ENCODE measurements at regions not wholly inside any gene's neighbourhood (a gene's known extent, or its start where the extent isn't known, plus 50 kb on each side); places are given as distances from the start of the nearest gene placed in this dataset.

DNA sequence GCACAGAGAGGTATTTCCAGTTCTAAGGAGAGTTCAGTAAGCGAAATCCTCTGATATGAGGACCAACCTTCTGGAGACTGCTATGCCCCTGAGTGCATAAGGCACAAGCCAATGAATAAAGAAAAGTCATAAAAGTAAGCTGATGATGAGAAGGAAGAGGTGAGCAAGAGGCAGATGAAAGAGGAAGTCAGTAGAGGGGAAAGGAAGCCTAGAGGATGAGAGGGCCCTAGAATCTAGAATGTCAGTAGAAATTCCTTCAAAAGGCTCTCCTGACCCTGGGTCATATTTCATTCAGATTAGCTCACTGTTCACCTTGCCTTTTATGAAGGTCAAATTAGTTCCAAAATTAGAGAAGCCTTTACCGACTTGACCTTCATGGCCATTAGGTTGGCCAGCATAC, 209.2 kb downstream of the CD83 start:
- in situ Hi-C loops (cut with MboI; ENCODE audit: low pct_unique_long_range_greater_than_20kb, low sequenced_read_pairs, unreplicated experiment) = no loop called here
- no peak for DNase-seq (ENCODE audit: low spot score)
- TF ChIP-seq, protein P1, sequence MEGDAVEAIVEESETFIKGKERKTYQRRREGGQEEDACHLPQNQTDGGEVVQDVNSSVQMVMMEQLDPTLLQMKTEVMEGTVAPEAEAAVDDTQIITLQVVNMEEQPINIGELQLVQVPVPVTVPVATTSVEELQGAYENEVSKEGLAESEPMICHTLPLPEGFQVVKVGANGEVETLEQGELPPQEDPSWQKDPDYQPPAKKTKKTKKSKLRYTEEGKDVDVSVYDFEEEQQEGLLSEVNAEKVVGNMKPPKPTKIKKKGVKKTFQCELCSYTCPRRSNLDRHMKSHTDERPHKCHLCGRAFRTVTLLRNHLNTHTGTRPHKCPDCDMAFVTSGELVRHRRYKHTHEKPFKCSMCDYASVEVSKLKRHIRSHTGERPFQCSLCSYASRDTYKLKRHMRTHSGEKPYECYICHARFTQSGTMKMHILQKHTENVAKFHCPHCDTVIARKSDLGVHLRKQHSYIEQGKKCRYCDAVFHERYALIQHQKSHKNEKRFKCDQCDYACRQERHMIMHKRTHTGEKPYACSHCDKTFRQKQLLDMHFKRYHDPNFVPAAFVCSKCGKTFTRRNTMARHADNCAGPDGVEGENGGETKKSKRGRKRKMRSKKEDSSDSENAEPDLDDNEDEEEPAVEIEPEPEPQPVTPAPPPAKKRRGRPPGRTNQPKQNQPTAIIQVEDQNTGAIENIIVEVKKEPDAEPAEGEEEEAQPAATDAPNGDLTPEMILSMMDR (IDR thresholded peaks at IDR 0.05; ENCODE audit: extremely low read depth, insufficient read depth, missing control alignments) = no peak

DNA sequence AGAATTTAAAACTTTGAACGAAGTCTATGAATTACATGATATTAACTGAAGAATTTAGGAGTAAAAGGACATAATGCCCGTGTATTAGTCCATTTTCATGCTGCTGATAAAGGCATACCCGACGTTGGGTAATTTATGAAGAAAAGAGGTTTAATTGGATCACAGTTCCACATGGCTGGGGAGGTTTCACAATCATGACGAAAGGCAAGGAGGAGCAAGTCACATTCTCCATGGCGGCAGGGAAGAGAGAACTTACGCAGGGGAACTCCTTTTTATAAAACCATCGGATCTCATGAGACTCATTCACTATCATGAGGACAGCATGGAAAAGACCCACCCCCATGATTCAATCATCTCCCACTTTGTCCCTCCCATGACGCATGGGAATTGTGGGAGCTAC, 210.6 kb downstream of the CD83 start:
- DNase-seq (ENCODE audit: low spot score) = no peak
- in situ Hi-C loops (cut with MboI; ENCODE audit: low pct_unique_long_range_greater_than_20kb, low sequenced_read_pairs, unreplicated experiment) = no loop called here
- TF ChIP-seq, protein P1 (IDR thresholded peaks at IDR 0.05; ENCODE audit: extremely low read depth, insufficient read depth, missing control alignments) = no peak

- no peak for DNase-seq (ENCODE audit: low spot score)
- in situ Hi-C loops (cut with MboI; ENCODE audit: low pct_unique_long_range_greater_than_20kb, low sequenced_read_pairs, unreplicated experiment) = no loop called here
- TF ChIP-seq, protein P1 (IDR thresholded peaks at IDR 0.05; ENCODE audit: extremely low read depth, insufficient read depth, missing control alignments) = no peak
Measured at GRCh38 chr6:14333556-14334305, 216.2 kb downstream of the CD83 start.

DNA sequence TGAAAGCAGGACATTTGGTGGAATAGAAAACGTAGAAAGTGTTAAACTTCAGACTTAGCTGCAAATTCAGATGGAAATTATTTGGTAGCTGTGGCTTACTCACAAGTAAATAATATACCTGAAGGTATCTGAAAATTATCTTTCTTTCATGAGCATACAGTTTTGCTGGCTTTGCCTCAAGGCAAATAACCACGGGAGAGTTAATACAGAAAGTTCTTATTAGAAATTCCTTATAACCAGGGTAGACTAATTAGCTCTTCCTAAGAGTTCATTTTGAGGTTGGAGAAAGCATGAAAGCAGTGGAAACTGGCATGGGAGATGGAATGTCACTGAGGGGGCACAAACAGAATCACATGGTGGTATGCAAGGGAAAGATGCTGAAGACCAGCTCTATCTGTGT, 217.5 kb downstream of the CD83 start:
- DNase-seq (ENCODE audit: low spot score) = no peak
- in situ Hi-C loops (cut with MboI; ENCODE audit: low pct_unique_long_range_greater_than_20kb, low sequenced_read_pairs, unreplicated experiment) = no loop called here
- TF ChIP-seq, protein P1 (IDR thresholded peaks at IDR 0.05; ENCODE audit: extremely low read depth, insufficient read depth, missing control alignments) = no peak

- TF ChIP-seq, protein P1 (IDR thresholded peaks at IDR 0.05; ENCODE audit: extremely low read depth, insufficient read depth, missing control alignments) = no peak
- no peak for DNase-seq (ENCODE audit: low spot score)
- in situ Hi-C loops (cut with MboI; ENCODE audit: low pct_unique_long_range_greater_than_20kb, low sequenced_read_pairs, unreplicated experiment) = no loop called here
Measured at GRCh38 chr6:14337152-14337551, 219.6 kb downstream of the CD83 start.

DNA sequence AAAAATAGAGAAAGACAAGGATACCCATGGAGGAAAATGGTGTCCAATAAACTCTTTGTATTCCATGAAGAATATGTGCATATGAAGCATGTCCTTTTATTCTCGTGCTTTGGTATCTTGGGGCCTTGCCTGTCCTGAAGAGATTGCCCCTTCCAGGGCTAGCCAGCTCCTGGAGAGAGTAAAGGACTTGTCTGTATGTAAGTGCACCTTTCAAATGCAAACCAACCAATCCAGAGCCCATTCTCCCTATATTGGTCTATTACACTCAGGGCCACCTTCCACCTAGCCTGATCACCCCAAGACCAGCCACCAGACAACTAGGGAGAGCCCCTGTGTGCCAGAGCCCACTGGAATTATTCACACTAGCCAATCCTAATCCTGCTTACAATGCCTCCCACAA, 221.6 kb downstream of the CD83 start:
- TF ChIP-seq, protein P1 (IDR thresholded peaks at IDR 0.05; ENCODE audit: extremely low read depth, insufficient read depth, missing control alignments) = no peak
- in situ Hi-C loops (cut with MboI; ENCODE audit: low pct_unique_long_range_greater_than_20kb, low sequenced_read_pairs, unreplicated experiment) = no loop called here
- no peak for DNase-seq (ENCODE audit: low spot score)

Measured in GM13977 (cell line).